Mucosa of rectum (tissue), 2 donors: ENCODE measurements at regions not wholly inside any gene's neighbourhood (a gene's known extent, or its start where the extent isn't known, plus 50 kb on each side); places are given as distances from the start of the nearest gene placed in this dataset.

Experiments
- H3K27ac ChIP-seq, 2 donors: one replicate each; pipeline ENCODE4 v1.7.0; 2013; ENCODE audit warnings: inconsistent platforms in 2 of 2, low read depth in 2 of 2, low read length in 2 of 2
- H3K27me3 ChIP-seq, 2 donors: one replicate each; pipeline ENCODE4 v1.7.0; 2013; ENCODE audit warnings: low read length in 2 of 2; ENCODE audit not compliant: control insufficient read depth in 2 of 2, insufficient read depth in 2 of 2
- H3K36me3 ChIP-seq, 2 donors: one replicate each; pipeline ENCODE4 v1.7.0; 2013; ENCODE audit warnings: low read length in 2 of 2; ENCODE audit not compliant: control insufficient read depth in 2 of 2, insufficient read depth in 2 of 2
- H3K4me1 ChIP-seq, 2 donors: one replicate each; pipeline ENCODE4 v1.7.0; 2013; ENCODE audit warnings: low read length in 2 of 2, mild to moderate bottlenecking in 1 of 2; ENCODE audit not compliant: control insufficient read depth in 2 of 2, insufficient read depth in 2 of 2
- H3K4me3 ChIP-seq, 2 donors: one replicate each; pipeline ENCODE4 v1.7.0; 2013; ENCODE audit warnings: low read length in 2 of 2
- H3K9ac ChIP-seq, 2 donors: one replicate each; pipeline ENCODE4 v1.7.0; 2013; ENCODE audit warnings: low read length in 2 of 2, low read depth in 1 of 2, mild to moderate bottlenecking in 1 of 2
- H3K9me3 ChIP-seq, 2 donors: one replicate each; pipeline ENCODE4 v1.7.0; 2013; ENCODE audit warnings: low read length in 2 of 2; ENCODE audit not compliant: control insufficient read depth in 2 of 2
- donor health status: healthy.
- donor health status: Normal muscosa, but diverticular disease.

DNA sequence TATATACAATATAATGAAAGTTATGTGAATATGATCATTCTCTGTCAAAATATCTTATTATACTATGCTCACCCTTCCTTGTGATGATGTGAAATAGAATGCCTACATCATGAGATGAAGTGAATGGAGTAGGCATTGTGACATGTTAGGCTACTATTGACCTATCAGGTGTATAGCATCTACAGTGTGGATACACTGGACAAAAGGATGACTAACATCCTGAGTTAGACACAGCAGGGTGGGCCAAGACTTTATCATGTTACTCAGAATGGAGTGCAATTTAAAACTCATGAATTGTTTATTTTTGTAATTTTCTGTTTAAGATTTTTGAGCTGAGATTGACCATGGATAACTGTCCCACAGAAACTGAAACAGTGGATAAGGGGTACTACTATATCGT, 53.4 kb upstream of the NAV3 start:
- Histone ChIP-seq H3K9ac (no peak overlapping the region), H3K4me1 (no peaks in the 10 kb centered on the region), H3K27me3 (no peaks in the 10 kb centered on the region), H3K36me3 (no peaks in the 10 kb centered on the region), H3K9me3 (no peaks in the 10 kb centered on the region), H3K4me3 (no peak overlapping the region), H3K27ac (no peak overlapping the region)

DNA sequence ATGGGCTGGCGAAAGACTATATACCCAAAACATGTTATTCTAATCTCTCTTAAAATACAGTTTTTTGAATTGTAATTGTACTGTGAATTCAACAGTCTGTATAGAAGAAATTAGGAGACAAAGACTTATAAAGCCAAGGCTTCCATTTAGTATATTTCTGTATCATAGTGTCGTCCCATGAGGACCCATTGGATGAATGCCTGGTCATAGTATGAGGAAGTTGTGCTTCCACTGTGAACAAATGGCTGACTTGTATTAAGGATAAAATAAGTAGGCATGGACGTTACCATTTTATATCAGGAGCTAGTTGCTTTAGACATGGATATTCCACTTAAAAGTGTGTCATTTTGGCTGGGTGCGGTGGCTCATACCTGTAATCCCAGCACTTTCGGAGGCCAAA, 55.9 kb upstream of the NAV3 start:
- Histone ChIP-seq H3K27ac (no peak overlapping the region), H3K4me3 (no peak overlapping the region), H3K4me1 (no peaks in the 10 kb centered on the region), H3K36me3 (no peaks in the 10 kb centered on the region), H3K9me3 (no peaks in the 10 kb centered on the region), H3K9ac (no peak overlapping the region), H3K27me3 (no peaks in the 10 kb centered on the region)

DNA sequence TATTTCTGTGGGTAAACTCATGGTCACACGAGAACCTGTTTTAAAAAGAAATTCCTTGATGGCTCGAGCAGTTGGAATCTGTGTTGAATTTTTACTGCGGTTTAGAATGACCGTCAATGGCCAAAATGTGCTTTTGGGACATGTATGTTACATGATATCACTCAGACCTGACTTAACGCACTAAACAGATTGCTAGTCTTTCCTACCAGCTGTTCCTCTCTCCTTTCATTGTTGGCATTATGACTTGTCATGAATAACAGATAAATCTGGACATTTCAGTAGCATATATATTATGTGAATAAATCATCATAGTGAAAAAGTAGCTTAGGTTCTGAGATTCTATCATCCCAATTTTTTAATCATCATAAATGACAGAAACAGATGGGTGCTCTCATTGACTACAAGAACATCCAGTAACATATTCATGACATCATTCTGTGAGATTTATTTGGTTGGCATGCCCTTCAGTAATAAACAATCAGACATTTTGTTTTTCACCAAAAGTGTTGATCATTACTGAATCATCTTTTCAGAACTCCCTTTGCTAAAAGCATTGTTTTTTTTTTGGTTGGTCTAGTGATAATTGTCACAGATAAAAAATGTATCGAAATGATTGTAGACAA, 57.9 kb upstream of the NAV3 start:
- H3K36me3 ChIP-seq: no peaks in the 10 kb centered on the region
- no peaks in the 10 kb centered on the region for H3K4me1 ChIP-seq
- no peak overlapping the region for H3K27ac ChIP-seq
- no peak overlapping the region for H3K9ac ChIP-seq
- no peak overlapping the region for H3K4me3 ChIP-seq
- H3K27me3 ChIP-seq: no peaks in the 10 kb centered on the region
- no peaks in the 10 kb centered on the region for H3K9me3 ChIP-seq

DNA sequence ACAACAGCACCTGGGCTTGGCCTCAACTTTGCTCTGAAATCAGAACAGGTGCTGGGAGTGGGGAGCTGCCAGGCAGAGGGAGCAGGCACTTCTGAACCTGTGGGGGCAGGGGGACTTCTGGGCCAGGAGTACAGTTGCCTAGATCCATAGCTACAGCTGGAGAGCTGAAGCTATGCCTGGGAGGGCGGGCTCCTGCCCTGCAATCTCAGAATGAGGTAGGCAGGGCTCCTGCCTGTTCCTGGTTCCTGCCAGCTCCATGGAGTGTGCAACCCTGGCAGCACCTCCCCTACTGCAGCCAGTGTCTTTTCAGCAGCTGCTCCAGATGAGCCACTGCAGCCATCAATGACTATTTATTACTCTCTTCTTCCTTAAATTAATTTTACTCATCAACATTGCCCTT, 62.1 kb upstream of the NAV3 start:
- Histone ChIP-seq H3K27ac (no peak overlapping the region), H3K36me3 (no peaks in the 10 kb centered on the region), H3K4me3 (no peak overlapping the region)

DNA sequence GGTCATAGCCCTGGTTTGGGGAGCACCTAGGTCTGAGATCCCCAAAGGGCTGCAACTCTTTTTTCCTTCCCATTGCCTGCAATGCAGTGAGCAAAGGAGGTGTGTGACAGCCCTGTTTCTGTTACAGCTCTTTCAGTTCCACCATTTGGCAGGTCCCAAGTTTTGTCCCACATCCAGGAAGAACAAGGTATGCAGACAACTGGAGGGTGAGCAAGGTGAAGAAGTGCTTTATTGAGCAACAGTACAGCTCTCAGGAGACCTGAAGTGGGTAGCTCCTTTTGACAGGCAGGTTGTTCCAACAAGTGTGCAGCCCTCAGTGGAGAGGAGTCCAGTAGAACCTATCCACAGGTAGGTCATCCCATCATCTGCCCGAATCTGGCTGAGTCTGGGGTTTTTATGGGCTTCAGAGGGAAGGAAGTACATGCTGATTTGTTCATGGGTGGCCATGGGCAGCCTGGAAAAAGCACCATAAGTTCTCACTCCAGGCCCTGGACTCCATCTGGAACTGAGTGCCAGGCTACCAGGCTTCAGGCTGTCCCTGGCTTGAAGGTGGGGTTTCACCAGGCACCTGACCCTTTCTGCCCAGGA, 62.8 kb upstream of the NAV3 start:
- Histone ChIP-seq H3K36me3 (no peaks in the 10 kb centered on the region), H3K9ac (no peak overlapping the region), H3K4me3 (no peak overlapping the region), H3K4me1 (no peaks in the 10 kb centered on the region), H3K27ac (no peak overlapping the region), H3K9me3 (no peaks in the 10 kb centered on the region), H3K27me3 (no peaks in the 10 kb centered on the region)

More for the DNA sequence above, 62.1 kb upstream of the NAV3 start:
- no peaks in the 10 kb centered on the region for H3K9me3 ChIP-seq
- H3K27me3 ChIP-seq: no peaks in the 10 kb centered on the region
- H3K4me1 ChIP-seq: no peaks in the 10 kb centered on the region
- no peak overlapping the region for H3K9ac ChIP-seq

DNA sequence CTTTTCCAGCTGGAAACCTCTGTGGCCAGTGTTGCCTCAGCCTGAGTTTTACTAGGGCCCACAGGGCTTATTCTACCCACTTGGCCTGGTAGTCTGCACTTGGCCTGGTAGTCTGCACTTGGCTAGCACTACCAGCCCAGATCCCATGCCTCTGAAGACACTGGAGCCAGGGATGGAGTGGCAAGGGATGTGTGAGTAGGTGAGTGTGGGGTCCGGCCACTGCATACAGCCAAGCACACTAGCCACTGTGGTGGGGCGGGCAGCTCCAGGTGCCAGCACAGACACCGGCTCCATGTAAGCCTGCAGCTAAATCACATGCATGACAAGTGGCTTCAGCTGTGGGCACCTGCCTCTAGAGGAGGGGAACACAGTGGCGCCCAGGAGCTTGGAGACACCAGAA, 63.4 kb upstream of the NAV3 start:
- Histone ChIP-seq H3K4me3 (no peak overlapping the region), H3K9me3 (no peaks in the 10 kb centered on the region), H3K9ac (no peak overlapping the region), H3K27ac (no peak overlapping the region), H3K4me1 (no peaks in the 10 kb centered on the region), H3K36me3 (no peaks in the 10 kb centered on the region), H3K27me3 (no peaks in the 10 kb centered on the region)

DNA sequence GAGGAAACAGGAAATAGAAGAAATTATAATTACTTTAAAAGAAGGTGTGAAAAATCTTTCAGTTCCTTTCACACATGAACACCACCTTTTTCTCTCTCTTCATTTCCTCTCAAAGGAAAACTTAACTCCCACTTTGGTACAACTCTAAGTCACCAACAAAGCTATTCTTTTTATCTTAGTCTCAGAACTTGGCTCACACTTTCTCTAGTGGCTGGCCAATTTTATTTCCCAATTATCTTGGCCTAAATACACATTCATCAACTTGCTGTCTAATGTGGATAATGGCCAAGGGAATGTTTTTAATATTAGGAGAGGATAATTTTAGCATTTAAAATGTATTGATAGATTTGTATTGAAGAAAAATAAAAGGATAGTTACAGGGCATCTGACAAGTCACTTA, 64.5 kb upstream of the NAV3 start:
- Histone ChIP-seq H3K9me3 (no peaks in the 10 kb centered on the region), H3K4me3 (no peak overlapping the region), H3K4me1 (no peaks in the 10 kb centered on the region), H3K36me3 (no peaks in the 10 kb centered on the region), H3K27me3 (no peaks in the 10 kb centered on the region), H3K9ac (no peak overlapping the region), H3K27ac (no peak overlapping the region)

DNA sequence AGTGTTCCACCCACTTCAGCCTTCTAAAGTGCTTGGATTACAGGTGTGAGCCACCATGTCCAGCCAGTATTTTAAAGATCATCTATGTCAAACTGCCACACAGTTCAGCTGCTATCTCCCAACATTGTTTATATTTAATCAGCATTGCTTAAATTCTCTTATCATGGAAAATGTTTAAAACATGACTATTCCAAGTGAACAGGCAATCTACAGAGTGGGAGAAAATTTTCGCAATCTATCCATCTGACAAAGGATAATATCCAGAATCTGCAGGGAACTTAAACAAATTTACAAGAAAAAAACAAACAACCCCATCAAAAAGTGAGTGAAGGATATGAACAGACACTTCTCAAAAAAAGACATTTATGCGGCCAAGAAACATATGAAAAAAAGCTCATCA, 69.4 kb upstream of the NAV3 start:
- Histone ChIP-seq H3K4me3 (no peak overlapping the region), H3K9me3 (no peaks in the 10 kb centered on the region), H3K27ac (no peak overlapping the region), H3K9ac (no peak overlapping the region), H3K36me3 (no peaks in the 10 kb centered on the region), H3K27me3 (no peaks in the 10 kb centered on the region), H3K4me1 (no peaks in the 10 kb centered on the region)

DNA sequence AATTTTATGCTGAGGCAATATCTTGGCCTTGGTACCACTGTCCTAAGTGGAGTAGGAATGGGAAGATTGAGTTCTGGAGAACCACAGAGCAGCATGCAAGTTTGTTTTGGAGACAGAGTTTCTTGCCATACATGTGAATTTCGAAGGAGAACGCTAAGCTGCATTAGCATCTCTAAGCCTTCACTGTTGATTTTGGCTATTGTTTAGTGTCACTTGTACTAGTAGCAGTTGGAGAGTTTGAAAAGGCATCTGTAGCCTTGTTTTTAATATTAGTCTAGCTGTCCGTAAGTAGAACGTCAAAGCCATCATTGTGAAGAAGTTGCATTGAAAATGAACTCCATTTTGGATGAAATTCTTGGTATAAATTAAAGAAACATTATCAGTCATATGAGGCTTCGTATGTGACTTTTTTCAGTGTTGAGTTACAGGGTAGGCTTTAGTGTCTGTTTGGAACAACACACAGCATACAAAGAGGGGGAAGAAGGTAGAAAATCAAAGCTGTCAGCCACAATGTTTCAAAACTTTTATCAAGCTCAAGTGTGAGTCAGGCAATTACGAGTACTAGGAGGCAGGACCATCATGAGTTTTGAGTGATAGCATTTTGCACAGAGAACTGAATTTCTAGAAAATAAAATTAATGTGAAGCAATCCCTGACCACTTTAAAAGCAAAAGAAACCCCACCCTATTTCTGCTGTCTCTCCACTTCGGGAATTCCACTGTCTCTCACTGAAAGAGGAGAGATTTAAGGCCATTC, 70.2 kb upstream of the NAV3 start:
- H3K4me1 ChIP-seq: no peaks in the 10 kb centered on the region
- no peaks in the 10 kb centered on the region for H3K27me3 ChIP-seq
- no peaks in the 10 kb centered on the region for H3K36me3 ChIP-seq
- no peak overlapping the region for H3K4me3 ChIP-seq
- no peak overlapping the region for H3K27ac ChIP-seq
- H3K9me3 ChIP-seq: no peaks in the 10 kb centered on the region
- H3K9ac ChIP-seq: no peak overlapping the region

DNA sequence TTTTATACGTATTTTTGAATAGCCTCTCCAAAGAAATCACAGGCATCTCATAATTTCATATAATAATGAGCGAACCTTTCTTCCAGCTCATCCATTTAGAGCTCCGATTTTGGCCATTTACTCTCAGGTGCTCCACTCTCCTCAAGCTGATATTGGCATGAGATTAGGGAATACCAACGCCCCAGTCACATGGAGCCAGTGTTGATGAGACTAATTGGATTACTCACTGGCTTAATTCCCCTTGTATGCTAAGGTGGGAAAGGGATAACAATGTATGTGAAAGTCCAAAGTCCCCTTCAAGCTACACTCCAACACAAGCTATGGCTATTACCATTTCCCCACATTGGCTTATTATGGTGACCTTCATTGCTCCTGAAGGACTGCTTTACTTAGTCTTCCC, 76.6 kb upstream of the NAV3 start:
- no peak overlapping the region for H3K4me3 ChIP-seq
- H3K9ac ChIP-seq: no peak overlapping the region
- no peaks in the 10 kb centered on the region for H3K27me3 ChIP-seq
- no peak overlapping the region for H3K27ac ChIP-seq
- no peaks in the 10 kb centered on the region for H3K9me3 ChIP-seq
- H3K4me1 ChIP-seq: no peaks in the 10 kb centered on the region
- H3K36me3 ChIP-seq: no peaks in the 10 kb centered on the region
